Memory B cell (primary cell): ENCODE measurements at regions not wholly inside any gene's neighbourhood (a gene's known extent, or its start where the extent isn't known, plus 50 kb on each side); places are given as distances from the start of the nearest gene placed in this dataset.

ENCODE experiments used
- ATAC-seq: fragments of 150-1000 bp; cut with Tn5 transposase; 2 replicates; pipeline ENCODE4 v1.10.0; 2021; ENCODE audit warnings: low read depth, mild to moderate bottlenecking, moderate library complexity
- DNase-seq, 2 donors: peaks; one replicate each; pipeline ENCODE4 v3.0.0; 2022; ENCODE audit warnings: low spot score in 2 of 2
- H3K27ac Mint-ChIP-seq: one replicate; pipeline ENCODE4 v1.8.0; 2022; ENCODE audit warnings: mild to moderate bottlenecking, moderate library complexity, mixed read lengths
- H3K27me3 Mint-ChIP-seq: one replicate; pipeline ENCODE4 v1.8.0; 2022; ENCODE audit warnings: mixed read lengths
- H3K36me3 Mint-ChIP-seq: one replicate; pipeline ENCODE4 v1.8.0; 2022; ENCODE audit warnings: mild to moderate bottlenecking, mixed read lengths
- H3K4me1 Mint-ChIP-seq: one replicate; pipeline ENCODE4 v1.8.0; 2022; ENCODE audit warnings: mixed read lengths
- H3K4me3 Mint-ChIP-seq: one replicate; pipeline ENCODE4 v1.8.0; 2022; ENCODE audit warnings: mild to moderate bottlenecking, moderate library complexity, mixed read lengths
- H3K9me3 Mint-ChIP-seq: one replicate; pipeline ENCODE4 v1.8.0; 2022; ENCODE audit warnings: mixed read lengths

GRCh38 chrX:39953879-39954278, 143.9 kb downstream of the BCOR start:
- ATAC-seq = no peak
- Mint-ChIP-seq H3K4me3 (no peak overlapping the region), H3K27me3 (peaks cover 1% of the 10 kb centered on the region), H3K36me3 (no peaks in the 10 kb centered on the region), H3K27ac (no peak overlapping the region), H3K9me3 (peaks cover 1% of the 10 kb centered on the region), H3K4me1 (peaks cover 7% of the 10 kb centered on the region)
- no peak for DNase-seq

GRCh38 chrX:39954851-39955250, 142.9 kb downstream of the BCOR start:
- H3K27ac Mint-ChIP-seq = no peak overlapping the region
- H3K4me3 Mint-ChIP-seq = no peak overlapping the region
- H3K4me1 Mint-ChIP-seq = peaks cover 3% of the 10 kb centered on the region
- DNase-seq (no peak), ATAC-seq (no peak)
- peaks cover 1% of the 10 kb centered on the region for H3K9me3 Mint-ChIP-seq
- peaks cover 1% of the 10 kb centered on the region for H3K27me3 Mint-ChIP-seq
- no peaks in the 10 kb centered on the region for H3K36me3 Mint-ChIP-seq

DNA sequence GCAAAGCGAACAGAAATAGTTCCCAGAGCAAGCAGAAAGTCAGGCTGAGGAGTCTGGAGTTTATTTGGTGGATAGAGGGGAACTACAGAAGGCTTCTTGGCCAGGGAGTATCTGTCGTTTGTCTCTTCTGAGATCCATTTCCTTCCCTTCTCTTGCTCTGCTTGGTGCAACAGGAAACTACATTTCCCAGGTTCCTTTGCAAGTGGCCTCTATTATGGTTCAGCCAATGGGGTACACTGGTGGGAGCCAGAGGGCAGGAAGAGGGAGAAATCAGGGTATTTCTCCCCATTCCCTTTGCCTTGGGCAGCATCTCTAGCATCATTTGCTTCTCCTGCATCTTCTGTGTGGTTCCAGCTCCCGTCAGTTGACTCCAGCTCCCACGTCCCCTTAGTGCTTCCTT, 142.1 kb downstream of the BCOR start:
- Mint-ChIP-seq H3K27ac (no peak overlapping the region), H3K27me3 (peaks cover 1% of the 10 kb centered on the region), H3K36me3 (no peaks in the 10 kb centered on the region), H3K4me1 (peaks cover 3% of the 10 kb centered on the region), H3K4me3 (no peak overlapping the region), H3K9me3 (peaks cover 1% of the 10 kb centered on the region)
- no peak for DNase-seq
- ATAC-seq = no peak

- H3K27ac Mint-ChIP-seq = no peak overlapping the region
- no peaks in the 10 kb centered on the region for H3K9me3 Mint-ChIP-seq
- no peaks in the 10 kb centered on the region for H3K27me3 Mint-ChIP-seq
- peaks cover 3% of the 10 kb centered on the region for H3K4me1 Mint-ChIP-seq
- DNase-seq = no peak
- no peak overlapping the region for H3K4me3 Mint-ChIP-seq
- ATAC-seq = no peak
- H3K36me3 Mint-ChIP-seq = no peaks in the 10 kb centered on the region
Measured at GRCh38 chrX:39956803-39957394, 140.9 kb downstream of the BCOR start.

GRCh38 chrX:39957816-39958566, 139.8 kb downstream of the BCOR start:
- no peaks in the 10 kb centered on the region for H3K36me3 Mint-ChIP-seq
- no peak for DNase-seq

DNA sequence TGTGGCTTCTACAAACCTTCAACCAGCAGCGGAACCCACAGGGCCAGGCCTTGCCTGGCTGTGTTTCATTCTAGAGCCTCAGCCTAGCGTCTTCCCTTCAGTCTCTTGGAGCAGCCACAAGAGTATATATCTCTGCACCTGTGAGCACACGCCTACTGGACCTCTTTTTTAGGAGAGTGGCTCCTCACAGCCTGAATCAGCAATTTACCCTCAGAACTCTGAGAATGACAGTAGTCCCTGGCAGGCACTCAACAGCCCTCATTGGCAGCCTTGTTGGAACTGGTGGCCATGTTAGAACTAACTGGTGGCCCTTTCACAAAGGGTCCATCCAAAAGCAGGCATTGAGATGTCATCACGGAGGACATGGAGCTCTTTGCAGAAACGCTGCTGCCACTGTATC, 138.9 kb downstream of the BCOR start:
- Mint-ChIP-seq H3K4me3 (no peak overlapping the region), H3K36me3 (no peaks in the 10 kb centered on the region), H3K27ac (no peak overlapping the region), H3K9me3 (no peaks in the 10 kb centered on the region), H3K27me3 (no peaks in the 10 kb centered on the region), H3K4me1 (peaks cover 3% of the 10 kb centered on the region)
- DNase-seq = no peak
- no peak for ATAC-seq

More at GRCh38 chrX:39957816-39958566, 139.8 kb downstream of the BCOR start:
- H3K27ac Mint-ChIP-seq = no peak overlapping the region
- no peaks in the 10 kb centered on the region for H3K9me3 Mint-ChIP-seq
- no peak overlapping the region for H3K4me3 Mint-ChIP-seq
- ATAC-seq = no peak
- no peaks in the 10 kb centered on the region for H3K27me3 Mint-ChIP-seq
- peaks cover 3% of the 10 kb centered on the region for H3K4me1 Mint-ChIP-seq

- H3K9me3 Mint-ChIP-seq = no peaks in the 10 kb centered on the region
- H3K27ac Mint-ChIP-seq = no peak overlapping the region
- DNase-seq (no peak), ATAC-seq (no peak)
- peaks cover 3% of the 10 kb centered on the region for H3K4me1 Mint-ChIP-seq
- H3K27me3 Mint-ChIP-seq = no peaks in the 10 kb centered on the region
- H3K4me3 Mint-ChIP-seq = no peak overlapping the region
- H3K36me3 Mint-ChIP-seq = no peaks in the 10 kb centered on the region
Measured at GRCh38 chrX:39960219-39960618, 137.5 kb downstream of the BCOR start.

DNA sequence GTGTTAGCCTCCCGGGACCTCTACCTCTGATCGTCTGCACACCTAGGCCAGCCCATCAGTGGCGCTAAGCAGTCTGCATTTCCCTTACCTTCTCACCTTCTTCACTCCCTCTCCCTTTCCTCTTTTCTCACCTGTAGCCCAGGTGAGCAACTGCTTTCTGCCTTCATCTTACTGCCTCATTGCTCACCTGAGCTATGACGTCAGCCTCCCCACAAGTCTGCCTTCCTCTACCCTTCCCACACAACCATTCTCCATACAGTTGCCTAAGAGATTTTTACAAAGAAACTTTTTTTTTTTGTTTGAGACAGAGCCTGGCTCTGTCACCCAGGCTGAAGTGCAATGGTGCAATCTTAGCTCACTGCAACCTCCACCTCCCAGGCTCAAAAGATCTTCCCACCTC, 136.3 kb downstream of the BCOR start:
- ATAC-seq (no peak), DNase-seq (no peak)
- Mint-ChIP-seq H3K27ac (no peak overlapping the region), H3K9me3 (no peaks in the 10 kb centered on the region), H3K27me3 (no peaks in the 10 kb centered on the region), H3K36me3 (no peaks in the 10 kb centered on the region), H3K4me3 (no peak overlapping the region), H3K4me1 (no peaks in the 10 kb centered on the region)

GRCh38 chrX:39965051-39965573, 132.6 kb downstream of the BCOR start:
- no peak for DNase-seq
- Mint-ChIP-seq H3K4me3 (no peak overlapping the region), H3K27ac (no peak overlapping the region), H3K9me3 (no peaks in the 10 kb centered on the region), H3K4me1 (no peaks in the 10 kb centered on the region), H3K27me3 (no peaks in the 10 kb centered on the region), H3K36me3 (no peaks in the 10 kb centered on the region)
- no peak for ATAC-seq

DNA sequence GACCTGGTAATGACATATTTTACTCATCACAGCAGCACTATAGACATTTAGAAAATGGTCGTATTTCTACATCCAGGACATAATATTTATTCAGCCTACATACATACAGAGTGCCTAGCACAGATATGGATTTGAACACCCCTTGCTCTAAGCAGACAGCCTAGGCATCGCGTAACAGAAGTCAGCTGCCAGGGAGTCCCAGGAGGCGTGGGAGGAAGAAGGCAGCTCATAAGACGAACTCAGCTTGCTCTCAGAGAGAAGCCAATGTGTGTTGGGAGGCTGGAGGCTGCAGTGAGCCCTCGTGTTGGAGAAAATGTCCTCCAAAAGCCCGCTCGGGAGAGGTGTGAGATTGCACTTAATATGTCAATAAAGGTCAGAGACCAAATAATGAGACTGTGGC, 131.6 kb downstream of the BCOR start:
- no peak overlapping the region for H3K4me3 Mint-ChIP-seq
- peaks cover 2% of the 10 kb centered on the region for H3K36me3 Mint-ChIP-seq
- DNase-seq (no peak), ATAC-seq (no peak)
- H3K4me1 Mint-ChIP-seq = no peaks in the 10 kb centered on the region
- peaks cover 2% of the 10 kb centered on the region for H3K27me3 Mint-ChIP-seq
- peaks cover 2% of the 10 kb centered on the region for H3K9me3 Mint-ChIP-seq
- no peak overlapping the region for H3K27ac Mint-ChIP-seq

GRCh38 chrX:39967348-39967747, 130.4 kb downstream of the BCOR start:
- H3K27ac Mint-ChIP-seq = no peak overlapping the region
- H3K4me1 Mint-ChIP-seq = no peaks in the 10 kb centered on the region
- peaks cover 5% of the 10 kb centered on the region for H3K36me3 Mint-ChIP-seq
- no peak for DNase-seq
- H3K9me3 Mint-ChIP-seq = peaks cover 4% of the 10 kb centered on the region
- H3K27me3 Mint-ChIP-seq = peaks cover 3% of the 10 kb centered on the region
- H3K4me3 Mint-ChIP-seq = no peak overlapping the region
- no peak for ATAC-seq

- H3K36me3 Mint-ChIP-seq = peaks cover 5% of the 10 kb centered on the region
- no peak for DNase-seq
- no peak overlapping the region for H3K4me3 Mint-ChIP-seq
- H3K27me3 Mint-ChIP-seq = peaks cover 3% of the 10 kb centered on the region
- no peak overlapping the region for H3K27ac Mint-ChIP-seq
- no peak for ATAC-seq
- H3K4me1 Mint-ChIP-seq = no peaks in the 10 kb centered on the region
- peaks cover 4% of the 10 kb centered on the region for H3K9me3 Mint-ChIP-seq
Measured at GRCh38 chrX:39969099-39969818, 128.5 kb downstream of the BCOR start.

GRCh38 chrX:39969819-39970504, 127.8 kb downstream of the BCOR start:
- DNase-seq = no peak
- Mint-ChIP-seq H3K27me3 (peaks cover 3% of the 10 kb centered on the region), H3K36me3 (peaks cover 5% of the 10 kb centered on the region), H3K27ac (no peak overlapping the region), H3K4me3 (no peak overlapping the region), H3K4me1 (no peaks in the 10 kb centered on the region), H3K9me3 (peaks cover 4% of the 10 kb centered on the region)
- ATAC-seq = no peak

DNA sequence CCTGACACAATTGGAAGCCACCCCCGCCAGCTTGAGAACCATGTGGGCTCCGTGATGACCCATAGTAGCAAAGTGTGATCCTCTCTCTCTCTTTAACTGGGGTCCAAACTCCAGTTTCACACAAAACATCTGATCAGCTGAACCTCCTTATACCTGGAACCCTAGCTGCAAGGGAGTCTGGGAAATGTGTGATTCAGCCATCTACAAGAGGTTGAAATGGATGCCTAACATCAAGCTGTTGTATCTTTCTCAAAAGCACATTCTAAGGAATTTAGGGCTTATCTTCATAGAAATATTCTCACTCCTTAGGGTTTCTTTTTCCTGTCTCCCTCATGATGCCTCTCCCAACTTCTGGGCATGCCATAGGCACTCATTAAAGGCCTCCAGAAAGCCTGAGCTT, 126.0 kb downstream of the BCOR start:
- H3K36me3 Mint-ChIP-seq = peaks cover 5% of the 10 kb centered on the region
- no peak for ATAC-seq
- no peak overlapping the region for H3K4me3 Mint-ChIP-seq
- H3K9me3 Mint-ChIP-seq = peaks cover 4% of the 10 kb centered on the region
- H3K27me3 Mint-ChIP-seq = peaks cover 3% of the 10 kb centered on the region
- no peak overlapping the region for H3K27ac Mint-ChIP-seq
- no peaks in the 10 kb centered on the region for H3K4me1 Mint-ChIP-seq
- no peak for DNase-seq
